ENCODE measurements at regions not wholly inside any gene's neighbourhood (a gene's known extent, or its start where the extent isn't known, plus 50 kb on each side); places are given as distances from the start of the nearest gene placed in this dataset.

DNA sequence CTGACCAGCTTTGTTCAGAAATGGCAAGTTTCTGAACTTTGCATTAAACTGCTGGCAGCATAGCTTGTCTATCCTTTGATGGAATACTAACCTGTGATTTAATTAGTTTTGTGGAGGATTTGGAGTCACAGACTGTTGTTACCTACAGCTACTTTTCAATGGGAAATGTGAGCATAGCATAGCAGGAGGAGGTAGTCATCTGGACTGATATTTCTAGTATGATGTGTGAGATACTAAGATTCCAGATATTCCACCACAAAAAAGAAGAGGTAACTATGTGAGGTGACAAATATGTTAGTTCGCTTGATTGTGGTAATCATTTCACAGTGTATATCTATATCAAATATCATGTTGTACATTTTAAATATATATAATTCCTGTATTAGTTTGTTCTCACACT lies 833.0 kb downstream of the SLC6A15 start (continued):
- TF ChIP-seq MAX (IDR thresholded peaks at IDR 0.05) (no peak), CHD1 (IDR thresholded peaks at IDR 0.05; ENCODE audit: low read depth, low read length) (no peak), KDM5A (IDR thresholded peaks at IDR 0.05; ENCODE audit: low read length) (no peak), YY1 (IDR thresholded peaks at IDR 0.05; ENCODE audit: low read depth, low read length) (no peak), HDAC2 (IDR thresholded peaks at IDR 0.05; ENCODE audit: borderline replicate concordance in 1 of 2, low read depth in 2 of 2, low read length in 2 of 2) (no peak)

Data from H1 (cell line).